ENCODE measurements at regions not wholly inside any gene's neighbourhood (a gene's known extent, or its start where the extent isn't known, plus 50 kb on each side); places are given as distances from the start of the nearest gene placed in this dataset.

DNA sequence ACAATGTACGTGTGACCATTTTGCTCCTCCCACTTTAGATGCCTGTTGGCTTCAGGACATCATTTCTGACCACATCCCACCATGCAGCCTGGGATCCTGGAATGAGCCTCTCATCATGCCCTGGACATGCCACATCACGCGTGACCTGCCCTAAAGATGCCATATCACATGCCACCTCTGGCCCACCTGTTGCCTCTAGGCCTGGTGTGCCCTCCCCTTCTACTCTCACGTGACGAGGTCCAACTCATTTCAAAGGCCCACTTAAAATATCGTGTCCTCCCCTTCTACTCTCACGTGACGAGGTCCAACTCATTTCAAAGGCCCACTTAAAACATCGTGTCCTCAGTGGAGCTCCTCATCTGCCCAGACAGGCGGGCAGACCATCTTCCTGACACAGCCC lies 254.9 kb downstream of the TEX36 start:
- in situ Hi-C loops (cut with MboI): no loop called here
- H3K36me3 ChIP-seq (ENCODE audit: low read depth): no peaks in the 10 kb centered on the region
- no peak overlapping the region for H3K4me2 ChIP-seq (ENCODE audit: unreplicated experiment)
- no peaks in the 10 kb centered on the region for H4K20me1 ChIP-seq (ENCODE audit: insufficient read depth)
- H3K9me3 ChIP-seq (ENCODE audit: low read depth): no peaks in the 10 kb centered on the region
- H3K27ac ChIP-seq: no peak overlapping the region
- no peaks in the 10 kb centered on the region for H3K4me1 ChIP-seq (ENCODE audit: insufficient read depth)
- no peaks in the 10 kb centered on the region for H3K9me2 ChIP-seq (ENCODE audit: insufficient read depth)
- 60 to 77% methylated on average over 10 of the region's 10 CpGs for WGBS, 2 experiments (ENCODE audit: low coverage in 1 of 2, low lambda C conversion rate in 2 of 2, missing lambda C conversion rate in 2 of 2)
- no peaks in the 10 kb centered on the region for H3F3A ChIP-seq (ENCODE audit: insufficient read depth)
- no peak overlapping the region for H3K4me3 ChIP-seq
- H3K79me2 ChIP-seq (ENCODE audit: insufficient read depth): no peaks in the 10 kb centered on the region
- TF ChIP-seq EZH2 (IDR thresholded peaks at IDR 0.05; ENCODE audit: insufficient read depth, poor library complexity, severe bottlenecking) (no peak), EZH2phosphoT487 (IDR thresholded peaks at IDR 0.05; ENCODE audit: insufficient read depth, low read depth) (no peak)
- H3K9ac ChIP-seq: no peak overlapping the region
- no peak overlapping the region for H2AFZ ChIP-seq
- no peaks in the 10 kb centered on the region for H3K27me3 ChIP-seq (replicated peaks; ENCODE audit: insufficient read depth)
- DNase-seq: no peak

DNA sequence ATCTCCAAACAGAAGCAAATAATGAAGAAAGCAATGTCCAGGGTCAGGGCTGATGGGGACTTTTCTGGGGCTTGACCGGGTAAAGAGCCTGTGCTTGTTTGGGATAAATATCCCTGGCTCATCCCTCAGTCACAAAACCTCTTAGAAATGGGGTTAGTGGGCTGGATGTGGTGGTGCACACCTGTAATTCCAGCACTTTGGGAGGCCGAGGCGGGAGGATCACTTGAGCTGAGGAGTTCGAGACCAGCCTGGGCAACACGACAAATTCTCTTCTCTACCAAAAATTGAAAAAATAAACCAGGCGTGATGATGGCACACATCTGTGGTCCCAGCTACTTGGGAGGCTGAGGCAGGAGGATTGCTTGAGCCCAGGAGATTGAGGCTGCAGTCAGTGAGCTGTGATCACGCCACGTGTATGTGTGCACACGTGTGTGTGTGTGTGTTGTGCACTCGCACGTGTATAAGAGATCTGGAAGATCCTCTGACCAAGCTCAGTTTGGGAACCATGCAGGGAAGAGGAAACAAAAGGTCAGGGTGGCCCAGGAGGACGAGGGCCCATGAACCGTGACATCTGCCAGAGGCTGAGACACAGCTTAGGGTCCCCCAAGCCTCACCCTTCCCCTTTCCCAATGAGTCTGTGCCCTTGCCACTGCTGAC lies 258.6 kb downstream of the TEX36 start:
- no peak for DNase-seq
- no peaks in the 10 kb centered on the region for H4K20me1 ChIP-seq (ENCODE audit: insufficient read depth)
- no peak overlapping the region for H3K4me3 ChIP-seq
- no peaks in the 10 kb centered on the region for H3F3A ChIP-seq (ENCODE audit: insufficient read depth)
- H3K9me3 ChIP-seq (ENCODE audit: low read depth): no peaks in the 10 kb centered on the region
- H3K27me3 ChIP-seq (replicated peaks; ENCODE audit: insufficient read depth): no peaks in the 10 kb centered on the region
- no peak overlapping the region for H3K9ac ChIP-seq
- H3K79me2 ChIP-seq (ENCODE audit: insufficient read depth): no peaks in the 10 kb centered on the region
- H3K27ac ChIP-seq: no peak overlapping the region
- no peak overlapping the region for H3K4me2 ChIP-seq (ENCODE audit: unreplicated experiment)
- H3K36me3 ChIP-seq (ENCODE audit: low read depth): no peaks in the 10 kb centered on the region
- no peaks in the 10 kb centered on the region for H3K4me1 ChIP-seq (ENCODE audit: insufficient read depth)
- TF ChIP-seq EZH2 (IDR thresholded peaks at IDR 0.05; ENCODE audit: insufficient read depth, poor library complexity, severe bottlenecking) (no peak), EZH2phosphoT487 (IDR thresholded peaks at IDR 0.05; ENCODE audit: insufficient read depth, low read depth) (no peak)
- in situ Hi-C loops (cut with MboI): no loop called here
- H2AFZ ChIP-seq: no peak overlapping the region
- H3K9me2 ChIP-seq (ENCODE audit: insufficient read depth): no peaks in the 10 kb centered on the region
- WGBS, 2 experiments (ENCODE audit: low coverage in 1 of 2, low lambda C conversion rate in 2 of 2, missing lambda C conversion rate in 2 of 2): 49 to 57% methylated on average over 13 of the region's 13 CpGs

DNA sequence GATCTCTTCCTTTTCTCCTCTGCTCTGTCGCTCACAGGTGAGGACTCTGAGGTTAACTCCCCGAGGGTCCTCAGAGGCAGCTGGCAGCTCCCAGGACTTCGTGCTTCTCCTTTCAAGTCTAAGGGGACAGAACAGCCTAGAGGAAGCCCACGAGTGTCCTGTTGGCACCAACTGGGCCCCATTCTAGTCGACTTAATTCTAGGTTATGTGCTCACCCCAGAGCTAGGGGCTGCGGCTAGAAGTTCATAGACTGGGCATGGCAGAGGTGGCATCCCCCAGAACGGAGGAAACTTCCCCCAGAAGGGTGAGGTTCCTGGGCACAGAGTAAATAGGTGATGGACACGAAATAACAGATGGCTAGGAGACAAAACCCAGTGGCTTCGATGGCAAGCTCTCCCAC lies 259.4 kb downstream of the TEX36 start:
- Histone ChIP-seq H3K36me3 (ENCODE audit: low read depth) (no peaks in the 10 kb centered on the region), H4K20me1 (ENCODE audit: insufficient read depth) (no peaks in the 10 kb centered on the region), H3K27ac (no peak overlapping the region), H3K4me1 (ENCODE audit: insufficient read depth) (no peaks in the 10 kb centered on the region), H3K9me2 (ENCODE audit: insufficient read depth) (no peaks in the 10 kb centered on the region), H3K4me2 (ENCODE audit: unreplicated experiment) (no peak overlapping the region), H3K27me3 (replicated peaks; ENCODE audit: insufficient read depth) (no peaks in the 10 kb centered on the region), H3K9ac (no peak overlapping the region), H3K4me3 (no peak overlapping the region), H3F3A (ENCODE audit: insufficient read depth) (no peaks in the 10 kb centered on the region), H2AFZ (no peak overlapping the region), H3K79me2 (ENCODE audit: insufficient read depth) (no peaks in the 10 kb centered on the region), H3K9me3 (ENCODE audit: low read depth) (no peaks in the 10 kb centered on the region)
- WGBS, 2 experiments (ENCODE audit: low coverage in 1 of 2, low lambda C conversion rate in 2 of 2, missing lambda C conversion rate in 2 of 2): 38 to 42% methylated on average over 9 of the region's 9 CpGs
- in situ Hi-C loops (cut with MboI): no loop called here
- TF ChIP-seq EZH2phosphoT487 (IDR thresholded peaks at IDR 0.05; ENCODE audit: insufficient read depth, low read depth) (no peak), EZH2 (IDR thresholded peaks at IDR 0.05; ENCODE audit: insufficient read depth, poor library complexity, severe bottlenecking) (no peak)
- DNase-seq: no peak

DNA sequence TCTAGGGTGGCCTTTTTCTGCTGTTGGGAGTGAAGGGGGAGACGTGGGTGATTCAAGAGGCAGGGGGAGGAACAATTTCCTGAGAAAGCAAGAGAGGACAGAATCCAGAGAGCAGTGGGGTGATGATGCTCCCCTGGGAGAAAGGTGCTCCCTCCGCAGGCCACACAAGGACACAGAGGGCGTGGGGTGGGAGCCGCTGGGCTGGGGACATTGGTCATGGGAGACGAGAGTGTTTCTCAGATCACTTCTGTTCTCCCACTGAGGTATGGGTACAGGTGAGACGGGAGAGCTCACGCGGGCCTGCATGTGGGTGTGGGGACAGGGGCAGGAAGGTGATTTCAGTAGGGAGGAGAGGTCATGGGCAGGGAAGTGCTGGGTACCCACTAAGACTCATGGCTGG lies 259.5 kb upstream of the CTBP2 start:
- no peak for DNase-seq
- no peaks in the 10 kb centered on the region for H3K79me2 ChIP-seq (ENCODE audit: insufficient read depth)
- H3K36me3 ChIP-seq (ENCODE audit: low read depth): no peaks in the 10 kb centered on the region
- H3K4me1 ChIP-seq (ENCODE audit: insufficient read depth): no peaks in the 10 kb centered on the region
- no peak overlapping the region for H3K27ac ChIP-seq
- H3K9ac ChIP-seq: no peak overlapping the region
- H3F3A ChIP-seq (ENCODE audit: insufficient read depth): no peaks in the 10 kb centered on the region
- 76% methylated on average over 8 of the region's 8 CpGs for WGBS, 2 experiments (ENCODE audit: low coverage in 1 of 2, low lambda C conversion rate in 2 of 2, missing lambda C conversion rate in 2 of 2)
- H3K4me3 ChIP-seq: no peak overlapping the region
- H3K27me3 ChIP-seq (replicated peaks; ENCODE audit: insufficient read depth): 0 out of 2 replicates have a peak, but pooled peaks cover 6% of the 10 kb centered on the region
- no peaks in the 10 kb centered on the region for H3K9me2 ChIP-seq (ENCODE audit: insufficient read depth)
- H3K9me3 ChIP-seq (ENCODE audit: low read depth): no peaks in the 10 kb centered on the region
- no peak overlapping the region for H3K4me2 ChIP-seq (ENCODE audit: unreplicated experiment)
- in situ Hi-C loops (cut with MboI): no loop called here
- no peak for TF ChIP-seq EZH2 (IDR thresholded peaks at IDR 0.05; ENCODE audit: insufficient read depth, poor library complexity, severe bottlenecking)
- H2AFZ ChIP-seq: no peak overlapping the region
- H4K20me1 ChIP-seq (ENCODE audit: insufficient read depth): no peaks in the 10 kb centered on the region

DNA sequence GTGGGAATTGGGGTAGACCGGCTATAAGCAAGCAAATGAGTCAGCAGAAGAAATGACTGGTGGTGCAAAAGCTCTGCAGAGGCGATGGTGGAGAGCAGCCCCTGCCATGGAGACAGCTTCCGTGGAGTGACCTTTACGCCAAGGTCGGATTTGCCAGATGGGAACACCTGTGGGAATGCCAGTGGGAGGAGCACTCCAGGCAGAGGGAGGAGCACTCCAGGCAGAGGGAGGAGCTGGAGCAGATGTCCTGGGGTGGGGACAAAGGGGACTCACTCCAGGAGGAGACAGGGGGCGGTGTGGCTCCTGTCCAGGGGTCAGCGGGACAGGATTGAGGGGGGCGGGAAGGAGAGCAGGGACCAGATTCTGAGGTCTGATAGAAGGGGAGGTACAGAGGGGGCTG lies 258.8 kb upstream of the CTBP2 start:
- Histone ChIP-seq H3K27ac (no peak overlapping the region), H3K27me3 (replicated peaks; ENCODE audit: insufficient read depth) (0 out of 2 replicates have a peak, but pooled peaks cover 6% of the 10 kb centered on the region), H3K4me3 (no peak overlapping the region), H3K4me1 (ENCODE audit: insufficient read depth) (no peaks in the 10 kb centered on the region), H2AFZ (no peak overlapping the region), H3K79me2 (ENCODE audit: insufficient read depth) (no peaks in the 10 kb centered on the region), H4K20me1 (ENCODE audit: insufficient read depth) (no peaks in the 10 kb centered on the region), H3F3A (ENCODE audit: insufficient read depth) (no peaks in the 10 kb centered on the region), H3K9me2 (ENCODE audit: insufficient read depth) (no peaks in the 10 kb centered on the region), H3K9me3 (ENCODE audit: low read depth) (no peaks in the 10 kb centered on the region), H3K36me3 (ENCODE audit: low read depth) (no peaks in the 10 kb centered on the region), H3K4me2 (ENCODE audit: unreplicated experiment) (no peak overlapping the region), H3K9ac (no peak overlapping the region)
- TF ChIP-seq EZH2 (IDR thresholded peaks at IDR 0.05; ENCODE audit: insufficient read depth, poor library complexity, severe bottlenecking) (no peak), EZH2phosphoT487 (IDR thresholded peaks at IDR 0.05; ENCODE audit: insufficient read depth, low read depth) (no peak)
- in situ Hi-C loops (cut with MboI): no loop called here
- 69 to 72% methylated on average over 5 to 8 of the region's 8 CpGs for WGBS, 2 experiments (ENCODE audit: low coverage in 1 of 2, low lambda C conversion rate in 2 of 2, missing lambda C conversion rate in 2 of 2)
- DNase-seq: no peak
